Astrocyte of the cerebellum (primary cell): ENCODE measurements at regions not wholly inside any gene's neighbourhood (a gene's known extent, or its start where the extent isn't known, plus 50 kb on each side); places are given as distances from the start of the nearest gene placed in this dataset.

ENCODE experiments used
- DNase-seq: peaks from one replicate; pipeline ENCODE4 v3.0.0-alpha.2; 2011; ENCODE audit warnings: low read depth
- H3K4me3 ChIP-seq: 2 replicates; pipeline ENCODE4 v1.5.1; 2011; ENCODE audit warnings: mild to moderate bottlenecking, low read depth, low read length, moderate library complexity
- CTCF ChIP-seq: IDR thresholded peaks from 2 replicates; pipeline ENCODE4 v1.5.1; 2012; ENCODE audit warnings: low read length, low read depth, moderate library complexity, mild to moderate bottlenecking; ENCODE audit errors: missing control alignments
- in situ Hi-C: cut with HindIII; loops from 2 replicates; pipeline ENCODE4 v1.10.0; 2017; ENCODE audit warnings: low sequenced_read_pairs

GRCh38 chr1:218917656-218918055, 256.0 kb upstream of the LYPLAL1 start:
- H3K4me3 ChIP-seq, result no peak overlapping the region
- in situ Hi-C loops, result no loop called here
- no peak for TF ChIP-seq CTCF
- DNase-seq, result no peak

GRCh38 chr1:218925777-218926176, 247.9 kb upstream of the LYPLAL1 start:
- no peak overlapping the region for H3K4me3 ChIP-seq
- TF ChIP-seq CTCF, result no peak
- no peak for DNase-seq
- in situ Hi-C loops, result no loop called here

- no peak overlapping the region for H3K4me3 ChIP-seq
- no peak for DNase-seq
- in situ Hi-C loops, result no loop called here
- TF ChIP-seq CTCF, result no peak
Observed at GRCh38 chr1:218926631-218927030, 247.0 kb upstream of the LYPLAL1 start.

- no peak overlapping the region for H3K4me3 ChIP-seq
- no peak for DNase-seq
- no peak for TF ChIP-seq CTCF
- in situ Hi-C loops, result no loop called here
Observed at GRCh38 chr1:218930000-218930399, 243.7 kb upstream of the LYPLAL1 start.

GRCh38 chr1:218930472-218931241, 243.0 kb upstream of the LYPLAL1 start:
- DNase-seq, result peak; percentile 38
- H3K4me3 ChIP-seq, result no peak overlapping the region
- in situ Hi-C loops, result no loop called here
- TF ChIP-seq CTCF, result no peak

- no peak for TF ChIP-seq CTCF
- DNase-seq, result no peak
- in situ Hi-C loops, result no loop called here
- no peak overlapping the region for H3K4me3 ChIP-seq
Observed at GRCh38 chr1:218931324-218931723, 242.4 kb upstream of the LYPLAL1 start.
